HepG2 (cell line): ENCODE measurements at regions not wholly inside any gene's neighbourhood (a gene's known extent, or its start where the extent isn't known, plus 50 kb on each side); places are given as distances from the start of the nearest gene placed in this dataset.

Experiments used
- ATAC-seq: fragments of 200-7000 bp; cut with Tn5 transposase; 3 replicates; pipeline ENCODE4 v1.9.1; 2020; ENCODE audit warnings: mild to moderate bottlenecking, moderate library complexity
- BruUV-seq: library from RNA; stranded (reverse); fragments of 400-500 nt; replicated peaks from 2 replicates; lab custom pipeline; 2021; lab: Mats Ljungman, UMichigan
- CTCF ChIA-PET: fragments of 300-600 bp; formaldehyde crosslinking; extraction: SDS; loops from one replicate; lab custom pipeline; 2021; ENCODE audit warnings: low total read pairs, inconsistent platforms, low intra/inter-chr PET ratio; lab: Yijun Ruan, JAX
- POLR2A ChIA-PET: fragments of 350-600 bp; sonication (Branson Sonifier 250); formaldehyde crosslinking; loops from one replicate; lab custom pipeline; 2020; ENCODE audit warnings: antibody characterized with exemption, inconsistent platforms; lab: Yijun Ruan, JAX
- DNase-seq: peaks from one replicate; pipeline ENCODE4 v3.0.0-alpha.2; 2015; ENCODE audit warnings: low spot score
- FAIRE-seq: peaks from 3 replicates; lab custom pipeline; 2011; peaks lifted over from hg19 to GRCh38; lab: Jason Lieb, UNC
- H2AFZ ChIP-seq: one replicate; pipeline ENCODE4 v1.6.1; 2011; ENCODE audit warnings: low read length, inconsistent platforms
- H3K27ac ChIP-seq: fragments of 300-600 bp; 3 replicates; pipeline ENCODE4 v1.8.0; 2011; ENCODE audit warnings: mixed run types, mild to moderate bottlenecking, mixed read lengths, low read length, inconsistent platforms; ENCODE audit not compliant: insufficient read depth; ENCODE audit errors: extremely low read length
- H3K27me3 ChIP-seq, 2 experiments: fragments of 200-600 bp in 1 of 2; 2 replicates in 1 of 2; 3 replicates in 1 of 2; pipeline versions ENCODE4 v1.6.0 to v1.8.0; 2011; ENCODE audit warnings: low read length in 2 of 2, mild to moderate bottlenecking in 2 of 2, moderate library complexity in 2 of 2, inconsistent platforms in 1 of 2; ENCODE audit not compliant: insufficient read depth in 2 of 2, control insufficient read depth in 1 of 2
- H3K36me3 ChIP-seq, 2 experiments: fragments of 200-600 bp in 1 of 2; replicated peaks in 1 of 2; 2 replicates in 1 of 2; 3 replicates in 1 of 2; pipeline versions ENCODE4 v1.5.1 to v1.8.0; 2011; ENCODE audit warnings: low read length in 2 of 2, inconsistent platforms in 1 of 2; ENCODE audit not compliant: insufficient read depth in 2 of 2, control insufficient read depth in 1 of 2
- H3K4me1 ChIP-seq: 2 replicates; pipeline ENCODE4 v1.5.1; 2012; ENCODE audit warnings: low read length, inconsistent platforms; ENCODE audit not compliant: insufficient read depth
- H3K4me2 ChIP-seq: 2 replicates; pipeline ENCODE4 v1.6.0; 2011; ENCODE audit warnings: low read depth, low read length, inconsistent platforms
- H3K4me3 ChIP-seq, 3 experiments: fragments of 200-600 bp in 1 of 3; sonication (generic), shearing (Covaris generic) in 1 of 3; replicated peaks in 1 of 3; 2 replicates each; pipeline ENCODE4 v1.5.1; 2011 to 2016; ENCODE audit warnings: low read length in 3 of 3, inconsistent platforms in 2 of 3, low read depth in 2 of 3, mild to moderate bottlenecking in 2 of 3, control low read depth in 1 of 3, mixed read lengths in 1 of 3; ENCODE audit not compliant: insufficient read depth in 1 of 3
- H3K79me2 ChIP-seq: one replicate; pipeline ENCODE4 v1.6.1; 2011; ENCODE audit warnings: low read length, inconsistent platforms; ENCODE audit not compliant: insufficient read depth
- H3K9ac ChIP-seq: 2 replicates; pipeline ENCODE4 v1.6.0; 2011; ENCODE audit warnings: mild to moderate bottlenecking, low read depth, low read length, inconsistent platforms; ENCODE audit not compliant: insufficient read depth
- H3K9me3 ChIP-seq: 2 replicates; pipeline ENCODE4 v1.5.1; 2012; ENCODE audit warnings: mild to moderate bottlenecking, low read length
- H4K20me1 ChIP-seq: 2 replicates; pipeline ENCODE4 v1.6.0; 2011; ENCODE audit warnings: inconsistent platforms, mild to moderate bottlenecking, low read length, moderate library complexity; ENCODE audit not compliant: insufficient read depth
- NFRKB ChIP-seq: fragments of 450-650 bp; IDR thresholded peaks from 2 replicates; pipeline ENCODE4 v1.6.1; 2017
- ZNF121 ChIP-seq: sonication (generic); formaldehyde crosslinking; IDR thresholded peaks from 2 replicates; pipeline ENCODE4 v1.5.0; 2020; ENCODE audit warnings: mild to moderate bottlenecking, missing genetic modification reagents
- ZNF263 ChIP-seq: sonication (generic); formaldehyde crosslinking; IDR thresholded peaks from 2 replicates; pipeline ENCODE4 v1.4.0; 2020; ENCODE audit warnings: missing genetic modification reagents
- ZNF367 ChIP-seq: sonication (generic); formaldehyde crosslinking; IDR thresholded peaks from 2 replicates; pipeline ENCODE4 v1.4.0; 2020; ENCODE audit warnings: missing genetic modification reagents, borderline replicate concordance
- WGBS: methylation state at CpG from one replicate; pipeline ENCODE4 v1.1.6; 2017; ENCODE audit warnings: low lambda C conversion rate; 5-methylcytosine and 5-hydroxymethylcytosine counted together
- in situ Hi-C: cut with HindIII; loops from 2 replicates; pipeline ENCODE4 v1.10.0; 2017; ENCODE audit warnings: low pct_unique_long_range_greater_than_20kb; ENCODE audit not compliant: extremely low pct_ligation_motif_present
- intact Hi-C: fragments of 100-400 bp; cut with micrococcal nuclease; formaldehyde crosslinking; loops from one replicate; pipeline ENCODE4 v1.10.0; 2022; ENCODE audit not compliant: unreplicated experiment

DNA sequence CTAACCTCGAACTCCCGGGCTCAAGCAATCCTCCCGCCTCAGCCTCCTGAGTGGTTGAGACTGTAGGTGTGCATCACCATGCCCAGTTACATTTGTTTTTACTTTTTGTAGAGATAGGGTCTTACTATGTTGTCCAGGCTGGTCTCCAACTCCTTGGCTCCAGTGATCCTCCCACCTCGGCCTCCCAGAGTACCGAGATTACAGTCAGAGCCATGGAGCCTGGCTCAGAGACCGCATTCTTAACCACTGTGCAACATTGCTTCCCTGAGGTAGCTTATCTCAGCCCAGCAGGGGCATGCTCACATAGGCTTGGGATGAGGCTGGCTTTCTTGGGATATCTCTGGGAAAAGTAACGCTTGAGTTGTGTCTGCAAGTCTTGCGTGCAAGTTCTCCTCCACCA lies 99.7 kb downstream of the SPRY4 start:
- no TSS peak for BruUV-seq
- no peak overlapping the region for H3K4me3 ChIP-seq
- H3K36me3 ChIP-seq: no peaks in the 10 kb centered on the region
- no peaks in the 10 kb centered on the region for H3K9me3 ChIP-seq
- no peak overlapping the region for H3K9ac ChIP-seq
- in situ Hi-C loops (no loop called here), intact Hi-C loops (no loop called here)
- H3K27me3 ChIP-seq: no peaks in the 10 kb centered on the region; a peak in 1 of 5 replicates
- WGBS: 66% methylated on average over 7 of the region's 8 CpGs
- CTCF ChIA-PET: no interaction called here
- no peak for ATAC-seq
- H2AFZ ChIP-seq: no peak overlapping the region
- no peak overlapping the region for H3K27ac ChIP-seq
- peak; percentile 50; the same call in 1 of the 2 replicates for TF ChIP-seq ZNF121
- TF ChIP-seq ZNF367 (CRISPR knock-in tag): no peak
- TF ChIP-seq, all 625 proteins: peak for 1
- FAIRE-seq (no peak), DNase-seq (no peak)
- no peak overlapping the region for H3K4me2 ChIP-seq
- POLR2A ChIA-PET: no interaction called here
- peaks cover 49% of the 10 kb centered on the region for H3K4me1 ChIP-seq
- H3K79me2 ChIP-seq: no peaks in the 10 kb centered on the region
- H4K20me1 ChIP-seq: no peaks in the 10 kb centered on the region

DNA sequence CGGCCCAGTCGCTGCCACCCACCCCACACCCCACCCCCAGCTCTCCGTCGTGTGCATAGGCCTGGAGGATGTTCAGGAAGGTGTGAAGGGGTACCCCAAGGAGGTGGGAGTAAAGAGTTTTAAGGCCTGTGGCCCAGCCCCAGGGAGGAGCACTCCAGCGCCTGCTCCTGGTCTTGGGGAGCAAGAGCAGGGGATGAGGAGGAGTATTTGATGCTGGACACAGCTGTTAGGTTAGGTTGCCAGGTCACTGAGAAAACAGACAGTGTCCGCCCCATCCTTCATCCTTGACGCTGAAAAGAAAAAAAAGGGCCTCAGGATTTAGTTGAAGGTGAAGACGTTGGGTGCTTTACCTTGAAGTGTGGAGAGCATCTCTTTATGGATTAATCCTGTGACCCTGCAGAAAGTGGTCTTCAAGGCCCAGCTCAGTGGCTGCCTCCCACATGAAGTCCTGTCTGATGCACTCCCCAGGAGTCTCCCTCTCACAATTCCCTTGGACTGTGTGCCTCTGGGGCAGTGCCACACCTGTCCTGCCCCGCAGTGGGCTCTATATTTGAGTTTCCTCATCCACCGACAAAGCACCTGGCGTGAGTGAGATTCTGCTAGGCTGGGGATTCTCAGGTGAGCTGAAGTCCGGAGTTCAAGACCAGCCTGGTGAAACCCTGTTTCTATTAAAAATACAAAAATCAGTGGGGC lies 101.8 kb downstream of the SPRY4 start:
- Histone ChIP-seq H3K27me3 (no peaks in the 10 kb centered on the region; a peak in 1 of 5 replicates), H3K4me2 (no peak overlapping the region), H4K20me1 (no peaks in the 10 kb centered on the region), H3K36me3 (no peaks in the 10 kb centered on the region), H3K4me1 (peaks cover 49% of the 10 kb centered on the region), H3K27ac (no peak overlapping the region), H2AFZ (no peak overlapping the region), H3K4me3 (no peak overlapping the region), H3K9ac (no peak overlapping the region), H3K9me3 (no peaks in the 10 kb centered on the region), H3K79me2 (no peaks in the 10 kb centered on the region)
- BruUV-seq: no TSS peak
- ATAC-seq: no peak
- TF ChIP-seq NFRKB: no peak
- peak; percentile 54 for TF ChIP-seq ZNF263 (CRISPR knock-in tag)
- no peak for DNase-seq
- POLR2A ChIA-PET: no interaction called here
- 65% methylated on average over 12 of the region's 12 CpGs for WGBS
- CTCF ChIA-PET: no interaction called here
- FAIRE-seq: no peak
- intact Hi-C loops (no loop called here), in situ Hi-C loops (no loop called here)
